NCI-H2081 (cell line): ENCODE measurements at regions not wholly inside any gene's neighbourhood (a gene's known extent, or its start where the extent isn't known, plus 50 kb on each side); places are given as distances from the start of the nearest gene placed in this dataset.

Experiments used
- DNase-seq, 2 experiments: peaks; one replicate each; lab custom pipeline; 2025; lab: John Stamatoyannopoulos, UW

- no peak for DNase-seq
Measured at GRCh38 chr21:28788030-28788429, 204.6 kb downstream of the LTN1 start.

GRCh38 chr21:28783641-28784185 lies 209.0 kb downstream of the LTN1 start:
- no peak for DNase-seq

- DNase-seq = no peak
Measured at GRCh38 chr21:28781602-28782276, 210.9 kb downstream of the LTN1 start.

GRCh38 chr21:28779914-28780313 lies 212.8 kb downstream of the LTN1 start:
- DNase-seq = no peak

- DNase-seq = no peak
Measured at GRCh38 chr21:28776251-28776650, 216.4 kb downstream of the LTN1 start.

GRCh38 chr21:28775071-28775470 lies 217.6 kb downstream of the LTN1 start:
- DNase-seq = no peak

- no peak for DNase-seq
Measured at GRCh38 chr21:28773036-28773435, 219.6 kb downstream of the LTN1 start.

- DNase-seq = no peak
Measured at GRCh38 chr21:28771790-28772501, 220.7 kb downstream of the LTN1 start.

- DNase-seq = no peak
Measured at GRCh38 chr21:28770867-28771661, 221.6 kb downstream of the LTN1 start.

GRCh38 chr21:28769683-28770082 lies 223.0 kb downstream of the LTN1 start:
- no peak for DNase-seq

- no peak for DNase-seq
Measured at GRCh38 chr21:28768753-28769152, 223.9 kb downstream of the LTN1 start.

- DNase-seq = no peak
Measured at GRCh38 chr21:28767523-28767922, 225.2 kb downstream of the LTN1 start.

- no peak for DNase-seq
Measured at GRCh38 chr21:28763809-28764418, 228.8 kb downstream of the LTN1 start.

GRCh38 chr21:28762357-28762735 lies 230.3 kb downstream of the LTN1 start:
- no peak for DNase-seq

GRCh38 chr21:28761674-28762356 lies 230.9 kb downstream of the LTN1 start:
- no peak for DNase-seq

GRCh38 chr21:28758883-28759242 lies 233.8 kb downstream of the LTN1 start:
- DNase-seq = no peak

GRCh38 chr21:28758042-28758882 lies 234.4 kb downstream of the LTN1 start:
- no peak for DNase-seq

- no peak for DNase-seq
Measured at GRCh38 chr21:28754862-28755261, 237.8 kb downstream of the LTN1 start.

GRCh38 chr21:28754127-28754611 lies 238.5 kb downstream of the LTN1 start:
- DNase-seq = no peak

GRCh38 chr21:28752131-28752530 lies 240.5 kb downstream of the LTN1 start:
- DNase-seq = no peak

GRCh38 chr21:28751176-28751575 lies 241.5 kb downstream of the LTN1 start:
- DNase-seq = no peak
